GM04504 (cell line): ENCODE measurements at regions not wholly inside any gene's neighbourhood (a gene's known extent, or its start where the extent isn't known, plus 50 kb on each side); places are given as distances from the start of the nearest gene placed in this dataset.
"Not testable (repeated sequence)": the region's sequence is repeated elsewhere in the genome, so short reads cannot be mapped to it uniquely, and the experiment has no call there.

Experiments
- DNase-seq: peaks from one replicate; pipeline ENCODE4 v3.0.0-alpha.2; 2012; ENCODE audit warnings: low read depth

DNA sequence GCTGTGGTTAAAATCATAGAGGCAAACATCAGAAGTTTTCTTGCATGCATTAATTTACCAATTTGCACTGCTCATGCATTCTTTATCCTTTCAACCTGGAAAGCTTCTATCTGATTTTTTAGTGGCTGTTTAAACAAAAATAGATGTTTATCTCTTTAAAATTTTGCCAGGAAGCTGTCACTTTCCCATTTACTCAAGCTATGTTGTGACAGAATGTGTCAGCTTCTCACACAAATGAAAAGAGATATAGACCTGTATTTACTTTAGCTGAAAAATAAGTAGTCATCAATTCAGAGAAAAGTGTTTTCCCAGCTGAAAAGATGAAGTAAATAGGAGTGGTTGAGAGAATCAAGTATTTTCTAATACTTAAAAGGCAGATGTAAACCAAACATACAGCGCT, 872.8 kb downstream of the DACH1 start:
- no peak for DNase-seq

DNA sequence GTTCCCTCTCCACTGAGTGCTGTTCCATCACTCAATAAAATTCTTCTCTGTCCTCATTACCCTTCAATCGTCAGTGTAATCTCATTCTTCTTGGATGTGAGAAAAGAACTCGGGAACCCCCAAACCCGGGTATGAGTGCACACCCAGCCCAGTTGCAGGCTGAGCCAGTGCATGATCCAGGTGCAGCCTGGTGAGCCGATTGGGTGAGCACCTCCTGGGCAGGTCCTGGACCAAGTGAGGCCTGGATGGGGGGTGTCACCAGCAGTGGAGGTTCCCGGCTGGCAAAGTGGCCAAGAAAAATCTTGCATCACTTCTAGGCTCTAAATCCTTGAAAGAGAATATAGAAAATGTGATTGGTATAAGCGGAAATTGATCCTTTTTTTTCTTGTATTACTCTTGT, 878.8 kb upstream of the KLHL1 start:
- DNase-seq: no peak

DNA sequence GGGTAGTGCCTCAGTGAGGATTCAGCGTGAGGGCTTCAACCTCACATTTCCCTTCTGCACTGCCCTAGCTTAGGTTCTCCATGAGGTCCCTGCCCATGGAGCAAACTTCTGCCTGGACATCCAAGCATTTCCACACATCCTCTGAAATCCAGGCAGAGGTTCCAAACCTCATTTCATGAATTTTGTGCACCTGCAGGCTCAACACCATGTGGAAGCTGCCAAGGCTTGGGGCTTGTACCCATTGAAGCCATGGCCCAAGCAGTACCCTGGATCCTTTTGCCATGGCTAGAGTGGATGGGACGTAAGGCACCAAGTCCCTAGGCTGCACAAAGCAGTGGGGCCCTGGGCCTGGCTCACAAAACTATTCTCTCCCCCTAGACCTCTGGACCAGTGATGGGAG, 877.1 kb upstream of the KLHL1 start:
- DNase-seq: no peak

DNA sequence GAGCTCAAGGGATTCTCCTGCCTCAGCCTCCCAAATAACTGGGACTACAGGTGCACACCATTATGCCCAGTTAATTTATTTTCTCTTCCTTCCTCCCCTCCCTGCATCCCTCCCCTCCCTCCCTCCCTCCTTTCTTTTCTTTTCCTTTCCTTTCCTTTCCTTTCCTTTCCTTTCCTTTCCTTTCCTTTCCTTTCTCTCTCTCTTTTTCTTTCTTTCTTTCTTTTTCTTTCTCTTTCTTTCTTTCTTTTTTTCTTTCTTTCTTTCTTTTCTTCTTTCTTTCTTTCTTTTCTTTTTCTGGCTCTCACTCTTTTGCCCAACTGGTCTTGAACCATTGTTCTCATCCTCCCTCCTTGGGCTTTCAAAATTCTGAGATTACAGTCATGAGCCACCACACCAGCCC, 873.0 kb upstream of the KLHL1 start:
- DNase-seq: not testable (repeated sequence)

DNA sequence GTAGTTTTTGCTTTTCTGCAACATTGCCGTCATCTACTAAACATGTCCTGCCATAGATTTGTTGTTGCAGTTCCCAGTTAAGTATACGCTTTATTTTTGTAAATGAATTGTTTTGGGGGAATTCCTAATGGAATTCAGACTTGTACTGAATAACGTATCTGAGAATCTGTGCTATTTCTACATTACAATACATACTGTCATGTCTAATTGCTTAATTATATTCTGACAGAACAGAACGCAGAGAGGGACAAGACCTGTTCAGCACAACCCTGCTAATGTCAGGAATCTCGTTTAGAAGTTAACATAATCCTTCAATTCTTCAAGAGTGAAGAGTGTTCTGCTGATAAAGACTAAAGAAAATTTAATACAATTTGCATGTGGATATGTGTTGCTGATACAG, 861.1 kb upstream of the KLHL1 start:
- DNase-seq: no peak

DNA sequence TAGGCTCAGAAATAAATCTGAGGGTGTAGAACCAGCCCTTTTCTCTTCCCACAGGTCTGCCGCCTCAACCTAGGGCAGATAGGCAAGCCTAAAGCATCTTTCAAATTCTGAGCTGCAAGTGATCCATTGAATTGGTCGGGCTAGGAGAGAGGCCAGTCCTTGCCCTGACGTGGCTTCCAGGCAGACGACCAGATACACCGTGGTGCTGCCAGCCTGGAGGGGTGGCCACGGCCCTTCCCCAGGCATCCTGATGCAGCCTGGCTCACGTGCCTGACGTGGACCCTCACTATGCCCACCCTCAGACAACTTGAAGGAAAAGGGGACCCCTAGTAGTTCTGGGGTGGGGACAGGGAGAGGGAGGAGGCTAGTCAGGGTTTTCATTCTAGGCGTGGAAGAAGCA, 859.3 kb upstream of the KLHL1 start:
- no peak for DNase-seq

DNA sequence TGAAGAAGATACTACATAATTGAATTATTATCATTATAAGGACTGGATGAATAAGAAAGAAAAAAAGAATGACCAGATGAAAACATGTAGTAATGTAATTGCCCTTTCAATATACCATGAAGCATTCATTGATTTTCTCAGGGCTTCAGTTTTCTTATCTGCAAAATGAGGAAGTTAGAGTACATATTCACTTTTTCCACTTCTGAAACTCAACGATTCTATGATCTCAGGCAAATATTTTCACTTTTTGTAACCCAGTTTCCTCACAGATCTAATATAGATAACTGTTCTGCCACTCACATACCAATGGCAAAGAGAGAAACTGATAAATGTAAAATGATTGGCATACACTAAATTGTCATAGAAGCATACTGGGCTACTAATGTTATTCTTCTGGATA, 856.6 kb upstream of the KLHL1 start:
- no peak for DNase-seq

DNA sequence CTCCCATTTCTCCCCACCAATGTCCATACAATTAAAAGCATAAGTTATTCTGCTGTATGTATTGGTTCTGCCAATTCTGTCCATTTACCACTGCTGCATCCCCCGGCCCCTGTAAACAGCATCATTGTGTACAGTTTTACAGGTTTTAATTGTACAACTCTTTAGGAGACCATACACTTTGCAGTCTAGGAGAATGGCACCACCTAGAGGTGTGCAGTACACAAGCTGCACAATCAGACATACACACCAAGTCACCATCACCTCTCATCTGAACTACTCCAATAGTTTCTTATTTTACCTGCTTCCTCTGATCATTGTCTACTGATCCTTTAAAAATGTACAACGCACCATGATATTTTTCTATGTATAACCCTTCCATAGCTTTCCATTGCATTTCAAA, 855.9 kb upstream of the KLHL1 start:
- no peak for DNase-seq

DNA sequence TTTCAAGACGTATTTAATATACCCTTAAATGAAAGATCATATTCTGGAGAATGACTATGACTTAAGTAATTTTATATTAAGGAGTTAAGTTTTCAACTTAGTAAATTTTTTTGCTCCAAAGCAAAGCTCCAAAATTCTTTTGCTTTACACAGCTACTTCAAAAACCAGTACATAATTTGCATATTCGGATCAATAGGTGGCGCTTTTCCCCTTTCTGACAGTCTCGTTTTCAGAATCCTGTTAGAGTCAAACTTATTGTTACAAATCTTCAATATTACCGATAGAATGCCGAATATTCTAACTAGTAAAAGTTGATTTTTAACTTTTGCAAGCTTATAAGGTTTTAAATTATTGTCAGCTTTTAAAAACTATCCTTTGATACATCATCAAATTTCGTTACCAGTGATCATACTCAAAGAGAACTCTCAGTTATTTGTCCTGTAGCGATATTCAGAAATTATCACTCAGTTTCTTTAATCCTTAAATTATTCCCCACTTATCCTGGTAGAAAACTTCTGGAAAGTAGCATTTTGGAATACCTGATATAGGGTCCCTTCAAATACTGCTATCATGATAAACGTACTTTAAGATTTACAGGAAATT, 852.7 kb upstream of the KLHL1 start:
- no peak for DNase-seq

DNA sequence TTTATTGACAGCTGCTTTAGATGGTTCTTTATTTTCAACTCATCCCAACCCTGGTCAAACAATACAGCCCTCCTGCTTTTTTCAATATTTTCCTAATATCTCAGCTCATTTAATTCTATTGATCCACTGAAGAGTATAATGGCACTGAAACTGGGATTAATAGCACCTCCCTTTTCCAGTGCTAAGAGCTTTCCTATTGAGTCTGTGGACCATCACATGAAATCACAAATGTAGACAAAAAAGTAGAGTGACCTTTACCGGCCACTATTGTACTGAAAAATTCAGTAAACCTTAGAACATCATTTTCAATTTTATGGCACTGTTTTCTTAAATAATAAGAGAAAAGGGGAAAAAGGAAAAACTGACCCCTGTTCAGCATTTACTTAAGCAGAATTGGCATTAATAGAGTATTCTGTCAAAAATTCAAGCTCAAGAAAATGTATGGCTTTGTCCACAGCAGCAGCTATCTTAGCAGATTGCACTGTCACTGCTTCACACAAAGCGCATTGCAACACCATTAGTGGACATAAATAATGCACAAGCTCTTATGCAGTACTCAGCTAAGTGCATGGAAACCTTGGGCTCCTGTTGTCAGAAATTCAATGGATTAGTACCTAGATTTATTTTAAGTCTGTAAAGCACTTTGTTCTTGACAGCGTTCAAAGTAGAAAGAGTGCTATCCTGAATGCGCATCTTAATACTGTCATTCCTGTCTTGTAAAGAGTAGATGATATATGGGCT, 851.0 kb upstream of the KLHL1 start:
- no peak for DNase-seq

DNA sequence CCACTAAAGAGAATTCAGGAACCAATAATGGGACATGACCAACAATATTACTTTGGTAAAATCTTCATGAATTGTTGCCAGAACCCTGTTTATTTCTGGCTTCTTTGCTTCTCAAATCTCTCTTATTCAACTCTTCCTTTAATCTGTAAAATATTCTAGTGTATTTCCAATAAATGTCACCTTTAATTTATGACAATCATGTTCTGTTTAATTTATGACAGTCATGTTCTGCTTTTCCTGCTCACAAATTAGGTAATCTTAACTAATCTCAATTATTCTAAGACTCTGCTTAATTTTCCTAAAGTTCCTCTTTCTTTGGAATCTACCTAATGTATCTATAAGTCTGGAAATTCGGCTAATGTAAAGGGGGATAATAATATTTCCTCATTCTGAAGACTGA, 847.6 kb upstream of the KLHL1 start:
- no peak for DNase-seq

DNA sequence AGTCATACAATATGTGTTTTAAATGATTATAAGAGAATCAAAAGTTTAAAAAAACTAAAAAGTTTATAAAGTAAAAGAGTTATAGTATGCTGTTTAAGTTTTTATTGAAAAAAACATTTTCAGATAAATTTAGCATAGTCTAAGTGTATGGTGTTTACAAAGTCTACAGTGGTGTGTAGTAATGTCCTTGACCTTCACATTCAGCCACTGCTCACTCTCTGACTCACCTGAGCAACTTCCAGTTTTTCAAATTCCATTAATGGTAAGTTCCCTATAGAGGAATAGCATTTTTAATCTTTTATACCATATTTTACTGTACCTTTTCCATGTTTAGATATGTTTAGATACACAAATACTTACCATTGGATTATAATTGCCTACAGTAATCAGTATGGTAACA, 842.4 kb upstream of the KLHL1 start:
- no peak for DNase-seq

DNA sequence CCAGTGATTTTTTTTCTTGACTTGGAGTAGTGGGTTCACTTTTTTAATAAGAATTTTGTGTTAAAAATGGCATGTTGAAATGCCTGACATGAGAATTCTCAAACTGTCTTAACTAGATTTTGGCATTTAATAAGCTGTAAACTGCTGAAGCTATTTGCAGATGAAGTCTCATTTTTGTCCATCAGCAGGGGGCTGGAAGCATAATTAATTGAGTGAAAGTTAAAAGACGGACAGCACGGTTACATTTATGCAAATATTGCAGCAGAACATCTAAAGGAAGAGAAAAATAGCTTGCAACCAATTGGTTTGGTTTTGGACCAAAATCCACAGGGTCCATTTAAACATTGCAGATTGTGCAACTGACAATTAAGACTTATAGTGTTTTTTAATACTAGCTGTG, 837.3 kb upstream of the KLHL1 start:
- DNase-seq: no peak

DNA sequence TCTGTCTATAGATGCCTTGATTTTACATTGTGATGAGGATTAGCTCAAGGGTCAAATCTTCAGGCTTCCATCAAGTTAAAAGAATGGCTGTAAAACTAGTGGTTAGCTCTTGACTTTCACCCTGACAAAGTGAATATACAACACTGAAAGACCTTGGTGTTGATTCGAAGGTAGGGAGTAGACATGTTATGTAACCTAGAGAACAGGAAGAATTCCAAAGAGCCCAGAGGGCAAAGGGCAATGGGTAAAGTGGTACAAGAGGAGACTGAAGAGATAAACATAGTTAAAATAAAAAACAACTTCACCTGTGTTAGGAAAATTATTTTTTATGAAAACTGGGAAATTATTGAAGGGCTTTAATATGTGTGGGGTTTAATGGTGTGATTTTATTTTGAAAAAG, 833.2 kb upstream of the KLHL1 start:
- no peak for DNase-seq

DNA sequence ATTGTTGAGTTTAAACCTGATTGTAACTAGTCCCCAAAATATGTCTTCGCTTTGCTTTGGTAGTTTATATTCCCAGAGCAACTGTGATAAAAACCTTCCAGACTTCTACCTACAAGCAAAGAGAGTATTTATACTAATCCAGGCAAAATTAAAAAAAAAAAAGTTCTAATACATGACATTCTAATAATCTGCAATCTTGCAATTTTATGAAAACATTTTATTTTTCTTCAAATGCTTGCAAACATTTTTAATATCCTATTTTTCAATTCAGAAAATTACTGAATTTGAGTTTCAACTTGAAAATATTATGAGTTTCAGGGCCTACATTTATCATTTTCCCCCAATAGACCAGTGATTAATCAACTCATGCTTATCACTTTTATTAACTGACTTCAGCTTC, 830.2 kb upstream of the KLHL1 start:
- no peak for DNase-seq

DNA sequence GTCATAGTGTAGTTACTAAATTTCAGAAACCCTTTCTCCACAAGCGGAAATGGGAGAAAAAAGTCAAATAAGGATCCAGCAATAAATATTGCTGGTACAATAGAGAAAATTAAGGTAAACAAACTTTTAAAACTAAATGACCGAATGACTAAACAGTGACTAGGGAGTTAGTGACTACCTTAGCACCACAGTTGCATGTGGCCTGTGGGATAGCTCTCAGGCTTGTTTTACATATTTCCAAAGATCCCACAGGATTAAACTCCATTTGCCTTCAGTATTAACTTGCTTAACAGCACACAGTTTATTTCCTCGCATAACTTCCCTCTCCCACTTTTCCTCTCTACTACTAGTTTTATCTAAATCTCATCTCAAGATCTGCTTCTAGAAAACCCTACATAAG, 824.3 kb upstream of the KLHL1 start:
- DNase-seq: no peak

DNA sequence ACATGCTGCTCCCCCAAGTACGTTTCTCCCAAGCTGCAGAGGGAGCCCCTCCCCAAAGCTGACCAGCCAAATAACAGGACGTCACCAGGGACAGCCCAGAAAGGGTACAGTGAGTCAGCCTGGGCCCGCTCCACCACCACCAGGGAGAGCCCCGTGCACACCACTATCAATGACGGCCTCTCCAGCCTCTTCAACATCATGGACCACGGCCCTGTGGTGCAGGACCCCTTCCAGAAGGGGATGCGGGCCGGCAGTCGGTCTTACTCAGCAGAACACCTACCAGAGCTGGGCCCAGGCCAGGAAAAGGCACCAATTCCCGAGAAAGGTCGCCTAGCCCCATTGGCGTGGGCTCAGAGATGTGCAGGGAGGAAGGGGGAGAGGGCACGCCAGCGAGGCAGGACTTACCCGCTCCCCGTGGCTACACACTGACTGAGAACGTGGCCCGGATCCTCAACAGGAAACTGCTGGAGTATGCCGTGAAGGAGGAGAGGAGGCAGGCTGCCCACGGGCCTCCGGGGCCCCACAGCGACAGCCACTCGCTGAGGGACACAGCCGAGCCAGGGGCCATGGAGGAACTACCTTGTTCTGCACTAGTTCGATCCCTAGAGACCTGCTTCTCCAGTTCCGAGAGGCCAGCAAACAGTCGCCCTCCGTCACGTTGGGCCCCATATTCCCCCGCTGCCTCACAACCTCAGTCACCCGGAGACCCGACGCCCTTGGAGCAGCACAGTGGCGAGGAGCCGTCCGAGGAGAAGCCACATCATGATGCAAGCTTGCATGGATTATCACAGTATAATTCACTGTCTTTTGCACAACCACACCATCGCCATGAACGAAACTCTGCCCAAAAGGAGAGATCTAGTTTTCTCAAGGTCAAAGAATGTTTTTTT, 815.9 kb upstream of the KLHL1 start:
- no peak for DNase-seq

DNA sequence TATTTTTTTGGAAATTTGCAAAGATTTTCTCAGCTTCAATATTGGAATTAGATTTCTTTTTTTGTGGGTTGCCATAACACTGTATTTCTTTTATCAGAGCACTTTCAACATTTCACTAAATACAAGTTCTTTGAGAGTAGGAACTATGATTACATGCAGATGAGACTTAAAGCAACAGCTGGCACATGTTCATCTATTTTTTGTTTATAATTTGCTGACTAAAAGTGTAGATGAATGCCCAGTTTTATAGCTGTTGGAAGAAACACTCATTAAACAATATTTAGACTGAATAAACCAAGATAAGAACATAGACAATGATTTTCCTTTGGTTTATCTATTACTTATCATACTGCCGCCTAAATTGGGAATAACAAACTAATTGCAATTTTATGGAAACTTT, 803.0 kb upstream of the KLHL1 start:
- DNase-seq: no peak

DNA sequence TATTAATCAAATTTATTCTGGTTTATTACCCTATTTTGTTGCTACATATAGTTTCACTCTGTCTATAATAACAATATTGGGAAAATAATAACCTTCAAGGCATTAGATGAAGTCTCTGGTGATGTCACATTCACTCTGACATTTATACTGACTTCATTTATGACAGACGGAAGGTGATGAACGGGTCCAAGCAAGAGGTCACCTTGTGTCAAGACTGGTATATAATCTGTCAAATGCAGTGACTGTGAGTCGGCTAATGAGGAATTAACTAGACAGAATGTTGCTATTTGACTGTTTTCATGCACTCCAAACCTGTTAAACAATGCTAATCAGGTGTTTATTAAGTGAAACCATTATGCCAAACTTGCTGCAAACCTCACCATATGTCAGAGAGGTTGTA, 800.5 kb upstream of the KLHL1 start:
- no peak for DNase-seq

DNA sequence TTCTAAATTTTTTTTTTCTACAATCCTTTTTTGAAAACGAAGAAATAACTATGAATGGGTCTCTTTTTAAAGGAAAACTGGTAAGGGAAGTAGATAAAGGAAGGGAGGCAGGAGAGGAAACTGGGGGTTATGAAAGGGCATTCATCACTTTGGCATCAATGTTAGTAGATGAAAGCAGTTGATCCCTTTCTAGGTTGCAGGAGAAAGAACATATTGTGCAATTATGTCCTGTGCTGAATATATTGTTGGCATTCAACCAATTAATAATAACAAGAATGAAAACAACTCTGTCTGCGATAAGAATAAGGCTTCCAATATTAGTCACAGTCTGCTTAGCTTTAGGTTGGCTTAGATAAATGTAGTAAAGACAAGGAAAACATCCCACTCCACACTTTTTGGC, 796.8 kb upstream of the KLHL1 start:
- no peak for DNase-seq

DNA sequence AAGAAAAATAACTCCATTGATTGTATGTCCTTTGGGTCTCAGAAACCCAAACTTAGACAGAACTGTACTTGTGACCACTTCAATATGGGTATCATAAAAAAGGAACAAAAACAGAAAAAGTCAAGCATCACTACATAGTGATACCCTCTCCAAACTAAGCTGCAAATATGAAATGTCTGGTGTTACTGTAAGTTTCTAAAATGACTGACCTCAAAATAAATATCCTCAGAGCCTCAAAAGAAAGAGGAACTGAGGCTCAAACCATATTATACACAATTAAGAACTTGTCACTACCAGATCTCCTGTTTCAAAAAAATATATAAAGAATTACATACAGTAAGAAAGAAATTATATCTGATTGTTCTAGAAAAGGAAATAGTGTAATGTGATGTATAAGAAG, 787.9 kb upstream of the KLHL1 start:
- DNase-seq: no peak

DNA sequence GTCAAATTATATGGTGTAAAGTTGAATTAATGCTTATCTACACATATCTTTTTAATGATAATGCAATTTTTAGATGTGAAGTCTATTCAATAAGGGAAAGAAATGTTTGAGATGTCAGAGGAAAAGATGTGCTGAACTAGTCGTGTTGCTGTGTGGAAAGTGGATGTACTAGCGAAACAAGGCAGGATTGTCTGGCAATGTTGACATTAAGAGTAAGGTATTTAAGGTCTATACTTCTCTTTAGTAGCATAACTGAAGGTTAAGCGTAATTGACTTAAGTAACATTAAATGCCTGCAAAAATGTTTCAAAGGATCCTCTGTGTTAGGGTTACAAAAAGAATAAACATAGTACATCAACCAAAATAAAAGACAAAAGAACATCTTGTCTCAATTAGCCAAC, 787.3 kb upstream of the KLHL1 start:
- DNase-seq: no peak

DNA sequence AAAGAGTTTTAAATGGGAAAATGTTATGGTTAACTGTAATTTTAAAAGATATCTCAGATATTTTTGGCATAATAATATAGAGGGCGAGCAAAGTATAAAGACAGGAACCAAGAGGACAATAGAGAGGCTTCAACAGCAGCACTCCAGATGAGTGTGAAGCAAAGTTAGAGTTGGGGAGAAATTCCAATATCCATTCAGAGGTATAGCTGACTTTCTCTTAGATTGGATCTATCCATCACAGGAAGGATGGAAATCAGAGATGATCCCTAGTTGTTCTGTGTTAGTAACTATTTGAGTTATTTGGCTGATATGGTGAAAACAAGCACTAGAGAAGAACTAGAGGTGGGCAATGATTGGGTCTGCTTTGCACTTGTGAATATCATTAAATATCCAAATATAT, 786.0 kb upstream of the KLHL1 start:
- DNase-seq: no peak
